GM12878 (cell line): ENCODE measurements at regions not wholly inside any gene's neighbourhood (a gene's known extent, or its start where the extent isn't known, plus 50 kb on each side); places are given as distances from the start of the nearest gene placed in this dataset.

ENCODE experiments used
- ATAC-seq: fragments of 200-7000 bp; cut with Tn5 transposase; 3 replicates; pipeline ENCODE4 v1.9.1; 2020; ENCODE audit warnings: mild to moderate bottlenecking, moderate library complexity
- BruUV-seq: library from RNA; stranded (reverse); fragments of 400-500 nt; replicated peaks from 2 replicates; lab custom pipeline; 2021; lab: Mats Ljungman, UMichigan
- CTCF ChIA-PET: fragments of 300-600 bp; sonication (Branson Sonifier 250); formaldehyde crosslinking; extraction: SDS; loops from one replicate; lab custom pipeline; 2021; ENCODE audit warnings: inconsistent platforms; lab: Yijun Ruan, JAX
- POLR2A ChIA-PET: fragments of 350-600 bp; formaldehyde crosslinking; extraction: SDS; loops from one replicate; lab custom pipeline; 2021; ENCODE audit warnings: inconsistent platforms; lab: Charles Lee
- RAD21 ChIA-PET: fragments of 300-600 bp; sonication (Branson Sonifier 250); formaldehyde crosslinking; loops from one replicate; lab custom pipeline; 2023; ENCODE audit warnings: antibody characterized with exemption; ENCODE audit not compliant: unreplicated experiment; lab: Charles Lee
- SMC1A ChIA-PET: fragments of 300-600 bp; sonication (Branson Sonifier 250); formaldehyde crosslinking; loops from one replicate; lab custom pipeline; 2023; ENCODE audit not compliant: unreplicated experiment, uncharacterized antibody; lab: Charles Lee
- DNase-seq: peaks from one replicate; pipeline ENCODE4 v3.0.0-alpha.2; 2011; ENCODE audit warnings: low read depth, low spot score
- FAIRE-seq: peaks from 3 replicates; lab custom pipeline; 2011; peaks lifted over from hg19 to GRCh38; lab: Jason Lieb, UNC
- H2AFZ ChIP-seq: 2 replicates; pipeline ENCODE4 v1.6.0; 2011; ENCODE audit warnings: low read depth, low read length, control low read depth; ENCODE audit not compliant: control insufficient read depth
- H3K27ac ChIP-seq: 2 replicates; pipeline ENCODE4 v1.5.1; 2011; ENCODE audit warnings: control low read depth; ENCODE audit not compliant: control insufficient read depth, insufficient read depth
- H3K27me3 ChIP-seq, 2 experiments: replicated peaks in 1 of 2; 2 replicates each; pipeline versions ENCODE4 v1.6.0 to v1.6.1; 2011; ENCODE audit warnings: low read length in 1 of 2; ENCODE audit not compliant: control insufficient read depth in 2 of 2, insufficient read depth in 2 of 2
- H3K36me3 ChIP-seq, 2 experiments: 2 replicates each; pipeline ENCODE4 v1.5.1; 2011; ENCODE audit warnings: low read length in 1 of 2; ENCODE audit not compliant: control insufficient read depth in 2 of 2, insufficient read depth in 2 of 2
- H3K4me1 ChIP-seq: 2 replicates; pipeline ENCODE4 v1.6.1; 2011; ENCODE audit warnings: mild to moderate bottlenecking, low read length, moderate library complexity, mixed read lengths; ENCODE audit not compliant: control insufficient read depth, insufficient read depth
- H3K4me2 ChIP-seq: 2 replicates; pipeline ENCODE4 v1.6.0; 2011; ENCODE audit warnings: control low read depth; ENCODE audit not compliant: control insufficient read depth, insufficient read depth
- H3K4me3 ChIP-seq: fragments of 200-600 bp; sonication (generic); 2 replicates; pipeline ENCODE4 v1.5.1; 2016
- H3K79me2 ChIP-seq: 2 replicates; pipeline ENCODE4 v1.6.0; 2011; ENCODE audit warnings: low read length; ENCODE audit not compliant: control insufficient read depth, insufficient read depth
- H3K9ac ChIP-seq: 2 replicates; pipeline ENCODE4 v1.8.0; 2011; ENCODE audit warnings: low read length, control low read depth, mixed read lengths; ENCODE audit not compliant: control insufficient read depth, insufficient read depth
- H3K9me3 ChIP-seq: replicated peaks from 3 replicates; pipeline ENCODE4 v1.5.1; 2011; ENCODE audit warnings: mild to moderate bottlenecking, low read length; ENCODE audit not compliant: control insufficient read depth, insufficient read depth
- H4K20me1 ChIP-seq: 2 replicates; pipeline ENCODE4 v1.6.0; 2011; ENCODE audit not compliant: control insufficient read depth, insufficient read depth
- CHD2 ChIP-seq: IDR thresholded peaks from 2 replicates; pipeline ENCODE4 v1.6.1; 2011; ENCODE audit warnings: low read depth, low read length, improper control_type of control experiment, borderline replicate concordance
- CREB1 ChIP-seq: IDR thresholded peaks from 2 replicates; pipeline ENCODE4 v1.6.1; 2012; ENCODE audit warnings: low read depth, mild to moderate bottlenecking, inconsistent platforms
- MEF2A ChIP-seq: IDR thresholded peaks from 2 replicates; pipeline ENCODE4 v1.6.1; 2011; ENCODE audit warnings: low read depth, mild to moderate bottlenecking, low read length, moderate library complexity; ENCODE audit not compliant: insufficient read depth
- MTA2 ChIP-seq: fragments of 450-650 bp; IDR thresholded peaks from 2 replicates; pipeline ENCODE4 v1.6.1; 2016; ENCODE audit warnings: low read depth, mild to moderate bottlenecking, moderate library complexity
- MYC ChIP-seq: IDR thresholded peaks from 2 replicates; pipeline ENCODE4 v1.6.1; 2011; ENCODE audit warnings: mild to moderate bottlenecking, low read length, moderate library complexity, inconsistent platforms; ENCODE audit not compliant: insufficient read depth, insufficient replicate concordance, insufficient read length, severe bottlenecking
- PAX8 ChIP-seq: fragments of 450-650 bp; IDR thresholded peaks from 2 replicates; pipeline ENCODE4 v1.6.1; 2017; ENCODE audit warnings: mild to moderate bottlenecking, moderate library complexity
- POLR2A ChIP-seq: IDR thresholded peaks from 2 replicates; pipeline ENCODE4 v1.6.1; 2011; ENCODE audit warnings: low read depth, mild to moderate bottlenecking, low read length
- RAD21 ChIP-seq: IDR thresholded peaks from 2 replicates; pipeline ENCODE4 v1.6.1; 2011; ENCODE audit warnings: mild to moderate bottlenecking, low read depth, low read length, moderate library complexity; ENCODE audit not compliant: insufficient read depth
- RELA ChIP-seq: fragments of 450-650 bp; IDR thresholded peaks from 2 replicates; pipeline ENCODE4 v1.8.0; 2014; ENCODE audit warnings: borderline replicate concordance; ENCODE audit not compliant: partially characterized antibody
- SIN3A ChIP-seq: IDR thresholded peaks from 2 replicates; pipeline ENCODE4 v1.6.1; 2012; ENCODE audit warnings: low read depth, low read length, improper control_type of control experiment
- SMAD1 ChIP-seq: fragments of 450-650 bp; IDR thresholded peaks from 2 replicates; pipeline ENCODE4 v1.6.1; 2018; ENCODE audit warnings: mild to moderate bottlenecking, low read depth; ENCODE audit not compliant: partially characterized antibody
- SMC3 ChIP-seq: IDR thresholded peaks from 2 replicates; pipeline ENCODE4 v1.6.1; 2011; ENCODE audit warnings: low read length, improper control_type of control experiment, borderline replicate concordance
- SRF ChIP-seq, 2 experiments: IDR thresholded peaks; 2 replicates each; pipeline ENCODE4 v1.6.1; 2011; ENCODE audit warnings: low read depth in 2 of 2, low read length in 2 of 2, mild to moderate bottlenecking in 1 of 2, moderate library complexity in 1 of 2
- STAT1 ChIP-seq: fragments of 450-650 bp; conservative IDR thresholded peaks from 2 replicates; pipeline ENCODE4 v1.6.1; 2014; ENCODE audit warnings: antibody characterized with exemption, mild to moderate bottlenecking
- USF1 ChIP-seq: IDR thresholded peaks from 2 replicates; pipeline ENCODE4 v1.6.1; 2011; ENCODE audit warnings: borderline replicate concordance, low read depth, mild to moderate bottlenecking, moderate library complexity, mixed read lengths, low read length; ENCODE audit not compliant: insufficient read depth; ENCODE audit errors: extremely low read length
- ZNF384 ChIP-seq: IDR thresholded peaks from 2 replicates; pipeline ENCODE4 v1.6.1; 2012; ENCODE audit warnings: low read depth, mild to moderate bottlenecking, low read length, improper control_type of control experiment, borderline replicate concordance
- ZSCAN29 ChIP-seq: fragments of 450-650 bp; IDR thresholded peaks from 2 replicates; pipeline ENCODE4 v1.6.1; 2017; ENCODE audit warnings: mild to moderate bottlenecking, moderate library complexity
- WGBS: methylation state at CpG from one replicate; pipeline ENCODE4 v1.1.6; 2016; ENCODE audit warnings: low lambda C conversion rate; ENCODE audit not compliant: insufficient replicate concordance, insufficient coverage; ENCODE audit errors: missing lambda C conversion rate; 5-methylcytosine and 5-hydroxymethylcytosine counted together
- in situ Hi-C: fragments of 300-500 bp; cut with MboI; formaldehyde crosslinking; loops from 9 replicates; pipeline ENCODE4 v1.14.3; 2018; ENCODE audit warnings: mixed read lengths
- intact Hi-C: fragments of 100-400 bp; cut with micrococcal nuclease; formaldehyde crosslinking; loops from one replicate; pipeline ENCODE4 v1.14.2; 2022; ENCODE audit not compliant: unreplicated experiment
- TF ChIP-seq, protein P1 (sequence below): fragments of 450-650 bp; formaldehyde crosslinking; IDR thresholded peaks from 2 replicates; pipeline ENCODE4 v1.5.0; 2022; ENCODE audit warnings: mild to moderate bottlenecking, missing genetic modification characterization

GRCh38 chr21:40905251-40905650 is 58.3 kb upstream of the DSCAM start:
- in situ Hi-C loops: no loop called here
- no peak for FAIRE-seq
- H3K27me3 ChIP-seq: no peaks in the 10 kb centered on the region
- WGBS: 19% methylated on average over 3 of the region's 3 CpGs
- H3K4me3 ChIP-seq: no peak overlapping the region
- ChIA-PET RAD21 (no interaction called here), SMC1A (no interaction called here), CTCF (no interaction called here), POLR2A (no interaction called here)
- no TSS peak for BruUV-seq
- no peak for DNase-seq
- H3K27ac ChIP-seq: no peak overlapping the region
- H4K20me1 ChIP-seq: no peaks in the 10 kb centered on the region
- no peak overlapping the region for H3K9ac ChIP-seq
- no peaks in the 10 kb centered on the region for H3K36me3 ChIP-seq
- no peak overlapping the region for H3K4me2 ChIP-seq
- no peak for ATAC-seq
- H2AFZ ChIP-seq: no peak overlapping the region
- H3K9me3 ChIP-seq: no peaks in the 10 kb centered on the region; the same call in 2 of the 3 replicates
- no peaks in the 10 kb centered on the region for H3K4me1 ChIP-seq
- H3K79me2 ChIP-seq: no peaks in the 10 kb centered on the region
- intact Hi-C loops: no loop called here
- TF ChIP-seq SMAD1 (no peak), SMC3 (no peak), PAX8 (no peak), SIN3A (no peak), POLR2A (no peak), STAT1 (no peak), MYC (no peak), MTA2 (no peak), SRF (IDR thresholded peaks at IDR 0.05; ENCODE audit: low read depth in 2 of 2, low read length in 2 of 2) (no peak), CHD2 (no peak), USF1 (no peak), ZNF384 (no peak), RAD21 (no peak), MEF2A (no peak), CREB1 (no peak), RELA (no peak), ZSCAN29 (no peak)
- TF ChIP-seq, protein P1, sequence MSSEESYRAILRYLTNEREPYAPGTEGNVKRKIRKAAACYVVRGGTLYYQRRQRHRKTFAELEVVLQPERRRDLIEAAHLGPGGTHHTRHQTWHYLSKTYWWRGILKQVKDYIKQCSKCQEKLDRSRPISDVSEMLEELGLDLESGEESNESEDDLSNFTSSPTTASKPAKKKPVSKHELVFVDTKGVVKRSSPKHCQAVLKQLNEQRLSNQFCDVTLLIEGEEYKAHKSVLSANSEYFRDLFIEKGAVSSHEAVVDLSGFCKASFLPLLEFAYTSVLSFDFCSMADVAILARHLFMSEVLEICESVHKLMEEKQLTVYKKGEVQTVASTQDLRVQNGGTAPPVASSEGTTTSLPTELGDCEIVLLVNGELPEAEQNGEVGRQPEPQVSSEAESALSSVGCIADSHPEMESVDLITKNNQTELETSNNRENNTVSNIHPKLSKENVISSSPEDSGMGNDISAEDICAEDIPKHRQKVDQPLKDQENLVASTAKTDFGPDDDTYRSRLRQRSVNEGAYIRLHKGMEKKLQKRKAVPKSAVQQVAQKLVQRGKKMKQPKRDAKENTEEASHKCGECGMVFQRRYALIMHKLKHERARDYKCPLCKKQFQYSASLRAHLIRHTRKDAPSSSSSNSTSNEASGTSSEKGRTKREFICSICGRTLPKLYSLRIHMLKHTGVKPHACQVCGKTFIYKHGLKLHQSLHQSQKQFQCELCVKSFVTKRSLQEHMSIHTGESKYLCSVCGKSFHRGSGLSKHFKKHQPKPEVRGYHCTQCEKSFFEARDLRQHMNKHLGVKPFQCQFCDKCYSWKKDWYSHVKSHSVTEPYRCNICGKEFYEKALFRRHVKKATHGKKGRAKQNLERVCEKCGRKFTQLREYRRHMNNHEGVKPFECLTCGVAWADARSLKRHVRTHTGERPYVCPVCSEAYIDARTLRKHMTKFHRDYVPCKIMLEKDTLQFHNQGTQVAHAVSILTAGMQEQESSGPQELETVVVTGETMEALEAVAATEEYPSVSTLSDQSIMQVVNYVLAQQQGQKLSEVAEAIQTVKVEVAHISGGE (CRISPR knock-in tag): no peak
